Gastroesophageal sphincter (tissue), 3 donors: ENCODE measurements at regions not wholly inside any gene's neighbourhood (a gene's known extent, or its start where the extent isn't known, plus 50 kb on each side); places are given as distances from the start of the nearest gene placed in this dataset.

Experiments used
- CTCF ChIP-seq, 4 experiments: fragments of 200-600 bp in 2 of 4; fragments of 450-650 bp in 2 of 4; sonication (generic) in 1 of 4; IDR thresholded peaks; one replicate each; pipeline ENCODE4 v1.5.1; 2017 to 2019; ENCODE audit warnings: antibody characterized with exemption in 4 of 4, mild to moderate bottlenecking in 2 of 4, moderate library complexity in 2 of 4
- EP300 ChIP-seq: sonication (generic); formaldehyde crosslinking; IDR thresholded peaks from one replicate; pipeline ENCODE4 v1.6.1; 2017; ENCODE audit warnings: antibody characterized with exemption, mild to moderate bottlenecking
- POLR2A ChIP-seq, 2 donors: fragments of 450-650 bp; IDR thresholded peaks; one replicate each; pipeline ENCODE4 v1.6.1; 2017; ENCODE audit warnings: antibody characterized with exemption in 2 of 2, mild to moderate bottlenecking in 2 of 2, moderate library complexity in 1 of 2

GRCh38 chr10:4494551-4494950 lies 331.5 kb upstream of the AKR1E2 start:
- TF ChIP-seq POLR2A (IDR thresholded peaks at IDR 0.05) (no peak), CTCF (IDR thresholded peaks at IDR 0.05) (no peak), EP300 (no peak)
